VCaP (cell line): ENCODE measurements at regions not wholly inside any gene's neighbourhood (a gene's known extent, or its start where the extent isn't known, plus 50 kb on each side); places are given as distances from the start of the nearest gene placed in this dataset.

Experiments used
- H3K27ac ChIP-seq: fragments of 450-650 bp; 2 replicates; pipeline ENCODE4 v1.5.1; 2017
- CTCF ChIP-seq: fragments of 450-650 bp; conservative IDR thresholded peaks from 2 replicates; pipeline ENCODE4 v1.5.1; 2017; ENCODE audit warnings: mild to moderate bottlenecking, moderate library complexity

- TF ChIP-seq CTCF: no peak
- no peak overlapping the region for H3K27ac ChIP-seq
Measured at GRCh38 chr3:104286645-104287044, 1080.1 kb upstream of the ALCAM start.

DNA sequence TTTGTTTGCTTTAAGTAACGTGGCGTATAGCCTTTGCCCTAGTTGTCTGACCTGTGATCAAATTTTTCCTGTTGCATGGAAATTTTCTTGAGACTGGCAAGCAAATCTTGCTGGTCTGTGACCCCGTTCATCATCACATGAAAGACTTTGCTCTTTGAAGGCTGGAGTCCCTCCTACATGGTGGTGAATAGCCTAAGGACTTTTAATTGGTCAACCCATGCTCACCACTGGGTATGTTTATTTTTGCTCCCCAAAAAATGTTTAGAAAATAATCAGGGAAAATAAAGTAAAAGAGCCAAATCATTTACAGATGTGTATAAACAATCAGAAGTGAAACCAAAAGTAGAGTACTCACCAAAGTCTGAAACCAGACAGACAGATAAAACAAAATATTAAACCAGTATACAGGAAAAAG, 1075.3 kb upstream of the ALCAM start:
- TF ChIP-seq CTCF: no peak
- no peak overlapping the region for H3K27ac ChIP-seq

GRCh38 chr3:104291878-104292277, 1074.8 kb upstream of the ALCAM start:
- TF ChIP-seq CTCF: no peak

GRCh38 chr3:104297617-104298016, 1069.1 kb upstream of the ALCAM start:
- no peak overlapping the region for H3K27ac ChIP-seq
- TF ChIP-seq CTCF: no peak

More at GRCh38 chr3:104291878-104292277, 1074.8 kb upstream of the ALCAM start:
- H3K27ac ChIP-seq: no peak overlapping the region

DNA sequence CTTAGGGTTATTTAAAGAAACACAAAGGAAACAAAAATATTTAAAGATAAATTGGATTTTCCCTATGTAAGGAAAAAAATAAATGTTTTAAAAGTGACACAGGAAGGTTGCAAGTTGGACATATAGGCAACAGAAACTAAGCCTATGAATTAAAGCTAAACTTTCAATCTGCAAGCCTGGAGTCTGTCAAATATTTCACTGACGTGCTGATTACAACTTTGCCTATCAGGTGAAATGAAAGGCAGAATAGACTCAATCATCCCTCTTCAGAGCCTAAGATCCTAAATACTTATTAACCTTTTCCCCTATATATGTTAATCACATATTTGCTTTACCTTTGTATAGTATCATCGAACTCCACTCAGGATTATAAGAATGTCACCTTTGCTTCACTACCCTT, 1068.0 kb upstream of the ALCAM start:
- no peak for TF ChIP-seq CTCF
- H3K27ac ChIP-seq: no peak overlapping the region

DNA sequence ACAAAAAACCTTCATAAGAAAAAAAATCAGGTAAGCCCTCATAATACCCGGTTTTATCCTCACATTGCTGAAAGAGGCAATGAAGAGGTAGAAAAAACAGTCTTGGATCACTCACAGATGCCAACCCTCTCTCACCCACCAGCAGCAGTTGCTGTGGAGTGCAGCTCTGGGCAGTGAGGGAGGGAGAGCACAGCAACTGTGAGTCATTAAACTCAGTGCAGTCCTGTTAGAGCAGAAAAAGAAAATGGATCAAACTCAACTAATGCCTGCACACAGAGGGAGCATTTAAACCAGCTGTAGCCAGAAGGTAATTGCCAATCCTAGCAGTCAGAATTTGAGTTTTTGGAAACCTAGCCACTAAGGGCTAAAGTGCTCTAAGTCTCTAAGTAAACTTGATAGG, 1050.6 kb upstream of the ALCAM start:
- TF ChIP-seq CTCF: no peak
- no peak overlapping the region for H3K27ac ChIP-seq

- no peak overlapping the region for H3K27ac ChIP-seq
- TF ChIP-seq CTCF: no peak
Measured at GRCh38 chr3:104323226-104323625, 1043.5 kb upstream of the ALCAM start.

GRCh38 chr3:104347291-104347690, 1019.4 kb upstream of the ALCAM start:
- no peak for TF ChIP-seq CTCF
- H3K27ac ChIP-seq: no peak overlapping the region
